A549 (cell line): ENCODE measurements at regions not wholly inside any gene's neighbourhood (a gene's known extent, or its start where the extent isn't known, plus 50 kb on each side); places are given as distances from the start of the nearest gene placed in this dataset.

Experiments
- ATAC-seq, 2 experiments: fragments of 200-7000 bp in 1 of 2; fragments of >200 bp in 1 of 2; cut with Nextera tagmentation in 1 of 2; cut with Tn5 transposase in 1 of 2; 3 replicates each; pipeline versions ENCODE4 v1.8.0 to v1.9.1; 2018 to 2020; ENCODE audit warnings: mild to moderate bottlenecking in 1 of 2, moderate library complexity in 1 of 2
- CTCF ChIA-PET: fragments of 300-600 bp; sonication (Branson Sonifier 250); formaldehyde crosslinking; extraction: SDS; loops from one replicate; lab custom pipeline; 2021; ENCODE audit warnings: antibody characterized with exemption, inconsistent platforms; lab: Yijun Ruan, JAX
- POLR2A ChIA-PET: fragments of 350-600 bp; formaldehyde crosslinking; extraction: SDS; loops from one replicate; lab custom pipeline; 2021; ENCODE audit warnings: antibody characterized with exemption, inconsistent platforms; lab: Yijun Ruan, JAX
- DNase-seq, 2 experiments: peaks; one replicate each; pipeline versions ENCODE4 v3.0.0 to v3.0.0-alpha.2; 2011 to 2016; ENCODE audit warnings: low read depth in 1 of 2, low spot score in 1 of 2
- FAIRE-seq: peaks from 2 replicates; lab custom pipeline; 2011; peaks lifted over from hg19 to GRCh38; lab: Jason Lieb, UNC
- H3K27ac ChIP-seq, 2 experiments: fragments of >200 bp; sonication (Bioruptor Twin); formaldehyde crosslinking; 3 replicates each; pipeline ENCODE4 v1.5.1; 2016 to 2017
- H3K4me1 ChIP-seq: fragments of >200 bp; sonication (Bioruptor Twin); formaldehyde crosslinking; 3 replicates; pipeline ENCODE4 v1.6.1; 2016
- H3K4me2 ChIP-seq: fragments of >200 bp; sonication (Bioruptor Twin); formaldehyde crosslinking; 3 replicates; pipeline ENCODE4 v1.6.1; 2016
- H3K4me3 ChIP-seq: fragments of >200 bp; sonication (Bioruptor Twin); formaldehyde crosslinking; 3 replicates; pipeline ENCODE4 v1.5.1; 2016
- H3K9me3 ChIP-seq: fragments of >200 bp; sonication (Bioruptor Twin); formaldehyde crosslinking; 3 replicates; pipeline ENCODE4 v1.6.1; 2016
- BHLHE40 ChIP-seq: IDR thresholded peaks from 2 replicates; pipeline ENCODE4 v1.6.1; 2012; ENCODE audit warnings: low read depth, low read length, inconsistent platforms
- CHD4 ChIP-seq: fragments of 200-600 bp; sonication (generic); IDR thresholded peaks from 2 replicates; pipeline ENCODE4 v1.6.1; 2016; ENCODE audit warnings: antibody characterized with exemption, mild to moderate bottlenecking, borderline replicate concordance
- EP300 ChIP-seq, 2 experiments: fragments of >200 bp; sonication (Bioruptor Twin); formaldehyde crosslinking; IDR thresholded peaks; 2 replicates in 1 of 2; 3 replicates in 1 of 2; pipeline ENCODE4 v1.6.1; 2016 to 2017
- ESRRA ChIP-seq: fragments of 150-350 bp; IDR thresholded peaks from 2 replicates; pipeline ENCODE4 v1.6.1; 2014; ENCODE audit warnings: mild to moderate bottlenecking, low read length, borderline replicate concordance
- FOSB ChIP-seq: fragments of 250-450 bp; sonication (Bioruptor Pico); IDR thresholded peaks from 2 replicates; pipeline ENCODE4 v1.5.0; 2020; ENCODE audit warnings: mild to moderate bottlenecking, moderate library complexity
- FOXS1 ChIP-seq: fragments of 250-450 bp; sonication (Bioruptor Pico); IDR thresholded peaks from 2 replicates; pipeline ENCODE4 v1.5.0; 2020; ENCODE audit warnings: mild to moderate bottlenecking, moderate library complexity
- GATA3 ChIP-seq: IDR thresholded peaks from 2 replicates; pipeline ENCODE4 v1.6.1; 2012; ENCODE audit warnings: borderline replicate concordance
- HMGXB4 ChIP-seq: fragments of 250-450 bp; sonication (Bioruptor Pico); IDR thresholded peaks from 2 replicates; pipeline ENCODE4 v1.5.0; 2021; ENCODE audit warnings: mild to moderate bottlenecking, moderate library complexity, borderline replicate concordance
- JUNB ChIP-seq: fragments of >200 bp; sonication (Bioruptor Twin); formaldehyde crosslinking; IDR thresholded peaks from 2 replicates; pipeline ENCODE4 v1.6.1; 2016
- KDM1A ChIP-seq: fragments of 200-600 bp; sonication (generic); IDR thresholded peaks from 2 replicates; pipeline ENCODE4 v1.6.1; 2016; ENCODE audit warnings: low read depth, mild to moderate bottlenecking
- KDM5A ChIP-seq: fragments of 200-600 bp; sonication (generic); IDR thresholded peaks from 2 replicates; pipeline ENCODE4 v1.6.1; 2016; ENCODE audit warnings: antibody characterized with exemption, mild to moderate bottlenecking
- MAFK ChIP-seq: fragments of 450-650 bp; IDR thresholded peaks from 2 replicates; pipeline ENCODE4 v1.6.1; 2014; ENCODE audit not compliant: partially characterized antibody
- PHF8 ChIP-seq: fragments of 200-600 bp; sonication (generic); IDR thresholded peaks from 2 replicates; pipeline ENCODE4 v1.6.1; 2016; ENCODE audit warnings: low read depth, mild to moderate bottlenecking, antibody characterized with exemption, moderate library complexity, borderline replicate concordance
- RAD21 ChIP-seq, 2 experiments: fragments of >200 bp in 1 of 2; sonication (Bioruptor Twin) in 1 of 2; formaldehyde crosslinking in 1 of 2; IDR thresholded peaks in 1 of 2; conservative IDR thresholded peaks in 1 of 2; 2 replicates in 1 of 2; 3 replicates in 1 of 2; pipeline ENCODE4 v1.6.1; 2012 to 2018; ENCODE audit warnings: inconsistent platforms in 1 of 2
- REST ChIP-seq: fragments of 200-600 bp; sonication (generic); IDR thresholded peaks from 2 replicates; pipeline ENCODE4 v1.6.1; 2016; ENCODE audit warnings: antibody characterized with exemption, mild to moderate bottlenecking, moderate library complexity
- RNF2 ChIP-seq: fragments of 200-600 bp; sonication (generic); IDR thresholded peaks from 2 replicates; pipeline ENCODE4 v1.6.1; 2016; ENCODE audit warnings: low read depth, mild to moderate bottlenecking, antibody characterized with exemption, moderate library complexity, borderline replicate concordance
- SMC3 ChIP-seq: fragments of >200 bp; sonication (Bioruptor Twin); formaldehyde crosslinking; IDR thresholded peaks from 3 replicates; pipeline ENCODE4 v1.6.1; 2018; ENCODE audit warnings: inconsistent platforms
- SREBF2 ChIP-seq: fragments of 450-650 bp; IDR thresholded peaks from 2 replicates; pipeline ENCODE4 v1.6.1; 2014; ENCODE audit warnings: mild to moderate bottlenecking, moderate library complexity
- USF2 ChIP-seq: fragments of 450-650 bp; IDR thresholded peaks from 2 replicates; pipeline ENCODE4 v1.6.1; 2014; ENCODE audit warnings: antibody characterized with exemption
- ZFP36 ChIP-seq: fragments of 450-650 bp; IDR thresholded peaks from 2 replicates; pipeline ENCODE4 v1.6.1; 2014; ENCODE audit warnings: borderline replicate concordance; ENCODE audit not compliant: partially characterized antibody
- WGBS: methylation state at CpG from one replicate; pipeline ENCODE4 v1.1.6; 2017; ENCODE audit errors: missing lambda C conversion rate; 5-methylcytosine and 5-hydroxymethylcytosine counted together
- TF ChIP-seq, protein P1 (sequence below): IDR thresholded peaks from 2 replicates; pipeline ENCODE4 v1.6.1; 2012; ENCODE audit warnings: low read depth, borderline replicate concordance

DNA sequence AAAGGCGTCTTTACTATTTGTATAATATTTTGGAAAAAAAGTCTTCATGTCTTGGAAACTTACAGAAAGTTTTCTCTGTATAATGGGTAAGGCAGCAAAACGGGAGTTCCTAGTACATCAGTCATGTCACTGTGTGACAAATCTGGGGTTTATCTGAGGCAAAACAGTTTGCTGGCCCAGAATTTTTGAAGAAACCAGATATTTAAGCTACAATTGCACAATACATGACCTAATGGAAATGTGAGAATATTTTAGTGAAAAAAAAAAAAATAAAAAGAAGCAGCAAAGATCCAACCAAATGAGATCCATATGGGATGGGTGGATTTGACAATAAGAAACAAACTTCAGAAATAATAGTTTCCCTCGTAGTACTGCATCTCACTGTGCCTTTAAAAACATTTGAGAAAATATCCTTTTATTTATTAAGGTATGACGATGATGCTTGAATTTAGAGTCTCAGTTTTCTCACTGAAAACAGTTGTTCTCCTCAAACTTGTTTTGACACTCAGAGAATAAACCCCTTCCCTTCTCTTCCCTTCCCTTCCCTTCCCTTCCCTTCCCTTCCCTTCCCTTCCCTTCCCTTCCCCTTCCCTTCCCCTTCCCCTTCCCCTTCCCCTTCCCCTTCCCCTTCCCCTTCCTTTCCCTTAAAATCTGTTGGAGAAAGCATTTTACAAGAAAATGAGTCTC is 180.5 kb upstream of the TUT7 start:
- DNase-seq: no peak
- CTCF ChIA-PET: no interaction called here

GRCh38 chr9:86531971-86532640 is 177.9 kb upstream of the TUT7 start:
- 26% methylated on average over 4 of the region's 4 CpGs for WGBS
- Histone ChIP-seq H3K4me3 (no peak overlapping the region), H3K4me1 (no peaks in the 10 kb centered on the region), H3K9me3 (no peaks in the 10 kb centered on the region), H3K4me2 (no peak overlapping the region), H3K27ac (no peak overlapping the region)
- no peak for ATAC-seq
- no peak for DNase-seq
- FAIRE-seq: no peak
- ChIA-PET POLR2A (no interaction called here), CTCF (no interaction called here)
- TF ChIP-seq KDM1A (no peak), ZFP36 (no peak), MAFK (no peak), SREBF2 (no peak), RNF2 (no peak), KDM5A (no peak), HMGXB4 (CRISPR knock-in tag) (no peak), FOSB (CRISPR knock-in tag) (no peak), FOXS1 (CRISPR knock-in tag) (no peak), REST (no peak), ESRRA (no peak), EP300 (IDR thresholded peaks at IDR 0.05) (no peak), GATA3 (no peak)

More for the DNA sequence above, 180.5 kb upstream of the TUT7 start:
- H3K4me3 ChIP-seq: no peak overlapping the region
- no peak overlapping the region for H3K4me2 ChIP-seq
- no peak for ATAC-seq
- WGBS: 6% methylated on average over 4 of the region's 4 CpGs
- POLR2A ChIA-PET: no interaction called here
- no peaks in the 10 kb centered on the region for H3K4me1 ChIP-seq
- TF ChIP-seq CHD4 (no peak), RAD21 (conservative IDR thresholded peaks at IDR 0.05 in 1 of 2, IDR thresholded peaks at IDR 0.05 in 1 of 2) (no peak), USF2 (no peak), JUNB (no peak), BHLHE40 (no peak), SMC3 (no peak), REST (no peak), PHF8 (no peak)
- TF ChIP-seq, protein P1, sequence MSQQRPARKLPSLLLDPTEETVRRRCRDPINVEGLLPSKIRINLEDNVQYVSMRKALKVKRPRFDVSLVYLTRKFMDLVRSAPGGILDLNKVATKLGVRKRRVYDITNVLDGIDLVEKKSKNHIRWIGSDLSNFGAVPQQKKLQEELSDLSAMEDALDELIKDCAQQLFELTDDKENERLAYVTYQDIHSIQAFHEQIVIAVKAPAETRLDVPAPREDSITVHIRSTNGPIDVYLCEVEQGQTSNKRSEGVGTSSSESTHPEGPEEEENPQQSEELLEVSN: no peak
- no peaks in the 10 kb centered on the region for H3K9me3 ChIP-seq
- no peak overlapping the region for H3K27ac ChIP-seq
- no peak for FAIRE-seq
